ENCODE measurements at regions not wholly inside any gene's neighbourhood (a gene's known extent, or its start where the extent isn't known, plus 50 kb on each side); places are given as distances from the start of the nearest gene placed in this dataset.

GRCh38 chr6:105810105-105810921, 275.8 kb upstream of the PRDM1 start:
- no peaks in the 10 kb centered on the region for H3K9me3 ChIP-seq (ENCODE audit: low read length)
- H3K79me2 ChIP-seq (ENCODE audit: insufficient read depth, low read length) = no peaks in the 10 kb centered on the region
- TF ChIP-seq RXRB (CRISPR knock-in tag; IDR thresholded peaks at IDR 0.05; ENCODE audit: borderline replicate concordance) = no peak
- no peak for TF ChIP-seq HOXA3 (CRISPR knock-in tag; IDR thresholded peaks at IDR 0.05)
- TF ChIP-seq TSC22D2 (CRISPR knock-in tag; IDR thresholded peaks at IDR 0.05; ENCODE audit: borderline replicate concordance) = no peak
- no peak for TF ChIP-seq ZBTB25 (CRISPR knock-in tag; IDR thresholded peaks at IDR 0.05)
- no peak for TF ChIP-seq ZNF296 (CRISPR knock-in tag; conservative IDR thresholded peaks at IDR 0.05)
- no peak for TF ChIP-seq ELF3 (CRISPR knock-in tag; IDR thresholded peaks at IDR 0.05)
- TF ChIP-seq RBM22 (optimal IDR thresholded peaks at IDR 0.05; ENCODE audit: low read length) = no peak
- no peak for TF ChIP-seq SMARCE1 (IDR thresholded peaks at IDR 0.05; ENCODE audit: borderline replicate concordance)
- TF ChIP-seq, protein P1, sequence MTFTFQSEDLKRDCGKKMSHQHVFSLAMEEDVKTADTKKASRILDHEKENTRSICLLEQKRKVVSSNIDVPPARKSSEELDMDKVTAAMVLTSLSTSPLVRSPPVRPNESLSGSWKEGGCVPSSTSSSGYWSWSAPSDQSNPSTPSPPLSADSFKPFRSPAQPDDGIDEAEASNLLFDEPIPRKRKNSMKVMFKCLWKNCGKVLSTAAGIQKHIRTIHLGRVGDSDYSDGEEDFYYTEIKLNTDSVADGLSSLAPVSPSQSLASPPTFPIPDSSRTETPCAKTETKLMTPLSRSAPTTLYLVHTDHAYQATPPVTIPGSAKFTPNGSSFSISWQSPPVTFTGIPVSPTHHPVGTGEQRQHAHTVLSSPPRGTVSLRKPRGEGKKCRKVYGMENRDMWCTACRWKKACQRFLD (CRISPR knock-in tag; IDR thresholded peaks at IDR 0.05; ENCODE audit: borderline replicate concordance) = no peak
- TF ChIP-seq TARDBP (CRISPR knock-in tag; IDR thresholded peaks at IDR 0.05) = no peak
- no peak for TF ChIP-seq ARNT2 (CRISPR knock-in tag; IDR thresholded peaks at IDR 0.05; ENCODE audit: low read depth)
- no peak for TF ChIP-seq NR2F6 (IDR thresholded peaks at IDR 0.05)
- no peak for TF ChIP-seq NR2F6 (CRISPR knock-in tag; IDR thresholded peaks at IDR 0.05)
- TF ChIP-seq ZNF329 (CRISPR knock-in tag; IDR thresholded peaks at IDR 0.05; ENCODE audit: low read depth) = no peak
- no peak for TF ChIP-seq ZFY (CRISPR knock-in tag; IDR thresholded peaks at IDR 0.05)
- TF ChIP-seq IRF2 (CRISPR knock-in tag; IDR thresholded peaks at IDR 0.05) = no peak
- TF ChIP-seq ZNF501 (CRISPR knock-in tag; IDR thresholded peaks at IDR 0.05) = no peak
- TF ChIP-seq MTF2 (CRISPR knock-in tag; IDR thresholded peaks at IDR 0.05; ENCODE audit: borderline replicate concordance) = no peak
- in situ Hi-C loops (cut with HindIII; ENCODE audit: extremely low pct_ligation_motif_present, low pct_unique_long_range_greater_than_20kb) = no loop called here
- no peaks in the 10 kb centered on the region for H3K4me1 ChIP-seq (ENCODE audit: insufficient read depth, low read length)
- DNase-seq (ENCODE audit: low spot score) (no peak), ATAC-seq (no peak), FAIRE-seq (no peak)
- H4K20me1 ChIP-seq (ENCODE audit: insufficient read depth, low read length) = no peaks in the 10 kb centered on the region
- POLR2A ChIA-PET = no interaction called here
- no peak overlapping the region for H3K4me2 ChIP-seq (ENCODE audit: low read depth, low read length)
- CTCF ChIA-PET (ENCODE audit: low intra/inter-chr PET ratio, low total read pairs) = no interaction called here
- no peaks in the 10 kb centered on the region for H3K27me3 ChIP-seq (ENCODE audit: control insufficient read depth in 1 of 2, insufficient read depth in 2 of 2, low read length in 2 of 2)
- no peak overlapping the region for H3K9ac ChIP-seq (ENCODE audit: insufficient read depth, low read depth, low read length)
- BruUV-seq (replicated peaks) = no TSS peak
- H2AFZ ChIP-seq (ENCODE audit: low read length) = no peak overlapping the region
- intact Hi-C loops (cut with micrococcal nuclease; ENCODE audit: unreplicated experiment) = no loop called here
- no peak overlapping the region for H3K27ac ChIP-seq (ENCODE audit: extremely low read length, insufficient read depth, low read length)
- 3% methylated on average over 4 of the region's 4 CpGs for WGBS (ENCODE audit: low lambda C conversion rate)
- H3K4me3 ChIP-seq (replicated peaks in 1 of 3; ENCODE audit: insufficient read depth in 1 of 3, low read depth in 2 of 3, low read length in 3 of 3) = no peak overlapping the region
- no peaks in the 10 kb centered on the region for H3K36me3 ChIP-seq (replicated peaks in 1 of 2; ENCODE audit: control insufficient read depth in 1 of 2, insufficient read depth in 2 of 2, low read length in 2 of 2)
